Fibroblast of villous mesenchyme (primary cell): ENCODE measurements at regions not wholly inside any gene's neighbourhood (a gene's known extent, or its start where the extent isn't known, plus 50 kb on each side); places are given as distances from the start of the nearest gene placed in this dataset.

Experiments used
- DNase-seq: peaks from one replicate; pipeline ENCODE4 v3.0.0-alpha.2; 2010; ENCODE audit warnings: low read depth
- H3K4me3 ChIP-seq: 2 replicates; pipeline ENCODE4 v1.5.1; 2011; ENCODE audit warnings: low read depth, mild to moderate bottlenecking, low read length
- CTCF ChIP-seq: IDR thresholded peaks from 2 replicates; pipeline ENCODE4 v1.5.1; 2012; ENCODE audit warnings: low read depth, mild to moderate bottlenecking, low read length; ENCODE audit not compliant: insufficient read depth

GRCh38 chr5:8196061-8196460 is 327.1 kb downstream of the MTRR start:
- no peak for TF ChIP-seq CTCF
- no peak overlapping the region for H3K4me3 ChIP-seq
- no peak for DNase-seq

GRCh38 chr5:8208307-8208706 is 339.4 kb downstream of the MTRR start:
- no peak for TF ChIP-seq CTCF
- H3K4me3 ChIP-seq, result no peak overlapping the region
- DNase-seq, result no peak

GRCh38 chr5:8209500-8209899 is 340.6 kb downstream of the MTRR start:
- DNase-seq, result no peak
- no peak for TF ChIP-seq CTCF
- H3K4me3 ChIP-seq, result no peak overlapping the region

GRCh38 chr5:8213701-8214240 is 344.8 kb downstream of the MTRR start:
- no peak for DNase-seq
- TF ChIP-seq CTCF, result no peak
- no peak overlapping the region for H3K4me3 ChIP-seq

GRCh38 chr5:8216921-8217320 is 348.0 kb downstream of the MTRR start:
- DNase-seq, result no peak
- no peak for TF ChIP-seq CTCF
- no peak overlapping the region for H3K4me3 ChIP-seq

- TF ChIP-seq CTCF, result no peak
Measured at GRCh38 chr5:8226148-8226547, 357.2 kb downstream of the MTRR start.

GRCh38 chr5:8227112-8227511 is 358.2 kb downstream of the MTRR start:
- no peak for TF ChIP-seq CTCF
- DNase-seq, result no peak
- H3K4me3 ChIP-seq, result no peak overlapping the region

More at GRCh38 chr5:8226148-8226547, 357.2 kb downstream of the MTRR start:
- no peak for DNase-seq
- H3K4me3 ChIP-seq, result no peak overlapping the region
